SK-N-SH (cell line): ENCODE measurements at regions not wholly inside any gene's neighbourhood (a gene's known extent, or its start where the extent isn't known, plus 50 kb on each side); places are given as distances from the start of the nearest gene placed in this dataset.

Source experiments
- CHD2 ChIP-seq: fragments of 150-350 bp; IDR thresholded peaks from 2 replicates; pipeline ENCODE4 v1.6.1; 2018; ENCODE audit warnings: low read length; ENCODE audit not compliant: partially characterized antibody
- EZH2phosphoT487 ChIP-seq: fragments of 200-600 bp; sonication (generic); IDR thresholded peaks from 2 replicates; pipeline ENCODE4 v1.6.1; 2017; ENCODE audit warnings: low read depth, mixed run types, mild to moderate bottlenecking, antibody characterized with exemption, moderate library complexity, borderline replicate concordance
- NRF1 ChIP-seq: IDR thresholded peaks from 2 replicates; pipeline ENCODE4 v1.6.1; 2012; ENCODE audit warnings: low read depth, mild to moderate bottlenecking, low read length
- RCOR1 ChIP-seq: fragments of 150-350 bp; IDR thresholded peaks from 2 replicates; pipeline ENCODE4 v1.6.1; 2017; ENCODE audit warnings: antibody characterized with exemption, low read length
- TAF1 ChIP-seq: IDR thresholded peaks from 2 replicates; pipeline ENCODE4 v1.6.1; 2012; ENCODE audit warnings: low read depth, mild to moderate bottlenecking, low read length, moderate library complexity, borderline replicate concordance
- TCF12 ChIP-seq: IDR thresholded peaks from 2 replicates; pipeline ENCODE4 v1.4.0; 2012
- YY1 ChIP-seq: IDR thresholded peaks from 2 replicates; pipeline ENCODE4 v1.4.0; 2012; ENCODE audit warnings: low read depth, mild to moderate bottlenecking
- TF ChIP-seq, protein P1 (sequence below): fragments of 150-350 bp; IDR thresholded peaks from 2 replicates; pipeline ENCODE4 v1.6.1; 2017; ENCODE audit warnings: antibody characterized with exemption, low read length, low read depth, borderline replicate concordance
- TF ChIP-seq, protein P2 (sequence below): fragments of 200-600 bp; sonication (generic); IDR thresholded peaks from 2 replicates; pipeline ENCODE4 v1.6.1; 2017; ENCODE audit warnings: antibody characterized with exemption, mild to moderate bottlenecking, moderate library complexity
- TF ChIP-seq, protein P3 (sequence below): IDR thresholded peaks from 2 replicates; pipeline ENCODE4 v1.4.0; 2012; ENCODE audit warnings: low read depth, borderline replicate concordance
- TF ChIP-seq, protein P4 (sequence below): fragments of 150-350 bp; IDR thresholded peaks from 2 replicates; pipeline ENCODE4 v1.6.1; 2016; ENCODE audit warnings: mild to moderate bottlenecking, low read depth, low read length
- TF ChIP-seq, protein P5 (sequence below): IDR thresholded peaks from 2 replicates; pipeline ENCODE4 v1.6.1; 2012; ENCODE audit warnings: mild to moderate bottlenecking, low read depth, low read length, moderate library complexity

DNA sequence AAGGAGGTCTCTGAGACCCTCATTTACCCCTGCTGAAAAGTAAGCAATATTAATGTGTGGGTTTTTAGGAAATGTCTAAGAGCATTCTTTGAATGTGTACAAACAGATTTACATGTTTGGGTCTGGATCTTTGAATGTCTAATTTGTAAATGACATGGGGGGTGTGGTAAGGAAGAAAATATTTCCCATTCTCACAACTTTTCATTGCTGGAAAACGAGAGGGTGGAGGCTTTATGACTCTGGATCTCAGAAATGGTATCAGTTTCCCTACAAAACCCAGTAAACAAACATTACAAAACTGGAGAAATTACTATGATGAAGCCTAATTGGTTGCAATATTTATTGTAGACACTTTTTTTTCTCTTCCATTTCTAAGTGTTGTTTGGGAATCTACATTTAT is 98.1 kb upstream of the FOXB1 start:
- TF ChIP-seq TAF1 (no peak), RCOR1 (no peak), EZH2phosphoT487 (no peak), NRF1 (no peak), TCF12 (no peak), YY1 (no peak), CHD2 (no peak)
- TF ChIP-seq, protein P1, sequence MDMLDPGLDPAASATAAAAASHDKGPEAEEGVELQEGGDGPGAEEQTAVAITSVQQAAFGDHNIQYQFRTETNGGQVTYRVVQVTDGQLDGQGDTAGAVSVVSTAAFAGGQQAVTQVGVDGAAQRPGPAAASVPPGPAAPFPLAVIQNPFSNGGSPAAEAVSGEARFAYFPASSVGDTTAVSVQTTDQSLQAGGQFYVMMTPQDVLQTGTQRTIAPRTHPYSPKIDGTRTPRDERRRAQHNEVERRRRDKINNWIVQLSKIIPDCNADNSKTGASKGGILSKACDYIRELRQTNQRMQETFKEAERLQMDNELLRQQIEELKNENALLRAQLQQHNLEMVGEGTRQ, result no peak
- TF ChIP-seq, protein P2, sequence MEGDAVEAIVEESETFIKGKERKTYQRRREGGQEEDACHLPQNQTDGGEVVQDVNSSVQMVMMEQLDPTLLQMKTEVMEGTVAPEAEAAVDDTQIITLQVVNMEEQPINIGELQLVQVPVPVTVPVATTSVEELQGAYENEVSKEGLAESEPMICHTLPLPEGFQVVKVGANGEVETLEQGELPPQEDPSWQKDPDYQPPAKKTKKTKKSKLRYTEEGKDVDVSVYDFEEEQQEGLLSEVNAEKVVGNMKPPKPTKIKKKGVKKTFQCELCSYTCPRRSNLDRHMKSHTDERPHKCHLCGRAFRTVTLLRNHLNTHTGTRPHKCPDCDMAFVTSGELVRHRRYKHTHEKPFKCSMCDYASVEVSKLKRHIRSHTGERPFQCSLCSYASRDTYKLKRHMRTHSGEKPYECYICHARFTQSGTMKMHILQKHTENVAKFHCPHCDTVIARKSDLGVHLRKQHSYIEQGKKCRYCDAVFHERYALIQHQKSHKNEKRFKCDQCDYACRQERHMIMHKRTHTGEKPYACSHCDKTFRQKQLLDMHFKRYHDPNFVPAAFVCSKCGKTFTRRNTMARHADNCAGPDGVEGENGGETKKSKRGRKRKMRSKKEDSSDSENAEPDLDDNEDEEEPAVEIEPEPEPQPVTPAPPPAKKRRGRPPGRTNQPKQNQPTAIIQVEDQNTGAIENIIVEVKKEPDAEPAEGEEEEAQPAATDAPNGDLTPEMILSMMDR, result no peak
- TF ChIP-seq, protein P3, sequence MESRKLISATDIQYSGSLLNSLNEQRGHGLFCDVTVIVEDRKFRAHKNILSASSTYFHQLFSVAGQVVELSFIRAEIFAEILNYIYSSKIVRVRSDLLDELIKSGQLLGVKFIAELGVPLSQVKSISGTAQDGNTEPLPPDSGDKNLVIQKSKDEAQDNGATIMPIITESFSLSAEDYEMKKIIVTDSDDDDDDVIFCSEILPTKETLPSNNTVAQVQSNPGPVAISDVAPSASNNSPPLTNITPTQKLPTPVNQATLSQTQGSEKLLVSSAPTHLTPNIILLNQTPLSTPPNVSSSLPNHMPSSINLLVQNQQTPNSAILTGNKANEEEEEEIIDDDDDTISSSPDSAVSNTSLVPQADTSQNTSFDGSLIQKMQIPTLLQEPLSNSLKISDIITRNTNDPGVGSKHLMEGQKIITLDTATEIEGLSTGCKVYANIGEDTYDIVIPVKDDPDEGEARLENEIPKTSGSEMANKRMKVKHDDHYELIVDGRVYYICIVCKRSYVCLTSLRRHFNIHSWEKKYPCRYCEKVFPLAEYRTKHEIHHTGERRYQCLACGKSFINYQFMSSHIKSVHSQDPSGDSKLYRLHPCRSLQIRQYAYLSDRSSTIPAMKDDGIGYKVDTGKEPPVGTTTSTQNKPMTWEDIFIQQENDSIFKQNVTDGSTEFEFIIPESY, result no peak
- TF ChIP-seq, protein P4, sequence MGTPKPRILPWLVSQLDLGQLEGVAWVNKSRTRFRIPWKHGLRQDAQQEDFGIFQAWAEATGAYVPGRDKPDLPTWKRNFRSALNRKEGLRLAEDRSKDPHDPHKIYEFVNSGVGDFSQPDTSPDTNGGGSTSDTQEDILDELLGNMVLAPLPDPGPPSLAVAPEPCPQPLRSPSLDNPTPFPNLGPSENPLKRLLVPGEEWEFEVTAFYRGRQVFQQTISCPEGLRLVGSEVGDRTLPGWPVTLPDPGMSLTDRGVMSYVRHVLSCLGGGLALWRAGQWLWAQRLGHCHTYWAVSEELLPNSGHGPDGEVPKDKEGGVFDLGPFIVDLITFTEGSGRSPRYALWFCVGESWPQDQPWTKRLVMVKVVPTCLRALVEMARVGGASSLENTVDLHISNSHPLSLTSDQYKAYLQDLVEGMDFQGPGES, result no peak
- TF ChIP-seq, protein P5, sequence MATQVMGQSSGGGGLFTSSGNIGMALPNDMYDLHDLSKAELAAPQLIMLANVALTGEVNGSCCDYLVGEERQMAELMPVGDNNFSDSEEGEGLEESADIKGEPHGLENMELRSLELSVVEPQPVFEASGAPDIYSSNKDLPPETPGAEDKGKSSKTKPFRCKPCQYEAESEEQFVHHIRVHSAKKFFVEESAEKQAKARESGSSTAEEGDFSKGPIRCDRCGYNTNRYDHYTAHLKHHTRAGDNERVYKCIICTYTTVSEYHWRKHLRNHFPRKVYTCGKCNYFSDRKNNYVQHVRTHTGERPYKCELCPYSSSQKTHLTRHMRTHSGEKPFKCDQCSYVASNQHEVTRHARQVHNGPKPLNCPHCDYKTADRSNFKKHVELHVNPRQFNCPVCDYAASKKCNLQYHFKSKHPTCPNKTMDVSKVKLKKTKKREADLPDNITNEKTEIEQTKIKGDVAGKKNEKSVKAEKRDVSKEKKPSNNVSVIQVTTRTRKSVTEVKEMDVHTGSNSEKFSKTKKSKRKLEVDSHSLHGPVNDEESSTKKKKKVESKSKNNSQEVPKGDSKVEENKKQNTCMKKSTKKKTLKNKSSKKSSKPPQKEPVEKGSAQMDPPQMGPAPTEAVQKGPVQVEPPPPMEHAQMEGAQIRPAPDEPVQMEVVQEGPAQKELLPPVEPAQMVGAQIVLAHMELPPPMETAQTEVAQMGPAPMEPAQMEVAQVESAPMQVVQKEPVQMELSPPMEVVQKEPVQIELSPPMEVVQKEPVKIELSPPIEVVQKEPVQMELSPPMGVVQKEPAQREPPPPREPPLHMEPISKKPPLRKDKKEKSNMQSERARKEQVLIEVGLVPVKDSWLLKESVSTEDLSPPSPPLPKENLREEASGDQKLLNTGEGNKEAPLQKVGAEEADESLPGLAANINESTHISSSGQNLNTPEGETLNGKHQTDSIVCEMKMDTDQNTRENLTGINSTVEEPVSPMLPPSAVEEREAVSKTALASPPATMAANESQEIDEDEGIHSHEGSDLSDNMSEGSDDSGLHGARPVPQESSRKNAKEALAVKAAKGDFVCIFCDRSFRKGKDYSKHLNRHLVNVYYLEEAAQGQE, result no peak
